ENCODE measurements at regions not wholly inside any gene's neighbourhood (a gene's known extent, or its start where the extent isn't known, plus 50 kb on each side); places are given as distances from the start of the nearest gene placed in this dataset.

DNA sequence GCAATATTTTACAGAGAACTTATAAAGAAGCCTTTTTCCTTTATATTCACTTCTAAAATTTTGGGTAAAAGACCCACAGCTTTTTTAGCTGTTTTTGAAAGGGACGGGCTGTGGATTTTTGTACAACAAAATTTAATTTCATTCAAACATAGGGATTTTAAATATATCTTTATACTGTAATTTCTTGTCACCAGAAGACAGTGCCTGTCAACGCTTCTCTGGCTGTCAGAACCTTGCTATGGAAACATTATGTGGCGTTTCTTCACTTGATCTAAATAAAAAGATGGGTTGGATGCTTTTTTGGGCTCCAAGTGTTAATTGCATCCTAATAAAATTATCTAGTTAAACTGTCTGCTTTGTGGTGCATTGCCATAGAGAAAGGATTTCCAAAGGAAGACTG is 635.6 kb upstream of the ALCAM start:
- no peak for DNase-seq

DNA sequence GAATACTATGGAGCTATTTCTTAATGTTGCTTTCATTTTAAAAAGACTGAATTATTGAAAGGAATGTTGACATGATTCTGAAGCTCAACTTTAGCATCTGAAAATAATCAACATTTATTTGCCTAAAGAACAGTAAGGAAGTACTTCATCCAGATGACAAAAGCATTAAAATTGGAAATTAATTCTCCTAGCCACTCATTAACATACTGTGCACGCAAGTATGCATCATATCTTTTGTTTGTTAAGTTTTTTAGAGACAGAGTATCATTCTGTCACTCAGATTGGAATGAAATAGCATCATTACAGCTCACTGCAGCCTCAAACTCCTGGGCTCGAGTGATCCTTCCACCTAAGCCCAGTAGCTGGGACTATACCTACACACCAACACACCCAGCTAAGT is 632.1 kb upstream of the ALCAM start:
- DNase-seq = no peak

DNA sequence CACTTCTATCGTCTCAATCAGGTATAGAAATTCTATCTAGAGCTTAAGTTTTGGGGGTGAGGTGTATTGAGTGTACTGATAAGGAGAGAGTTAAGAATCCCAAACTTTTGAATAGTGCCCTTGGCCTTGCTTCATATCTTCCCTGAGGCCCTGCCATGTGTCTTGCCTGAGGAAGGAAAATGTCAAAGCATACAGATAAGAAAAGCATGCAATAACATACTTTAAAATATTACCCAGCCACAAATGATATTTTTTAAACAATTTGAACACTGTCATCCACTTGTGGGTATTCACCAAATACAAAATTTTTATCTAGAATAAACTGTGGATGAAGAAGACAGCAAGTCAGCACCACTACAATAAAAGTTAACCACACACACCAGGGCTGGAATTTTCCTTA is 631.0 kb upstream of the ALCAM start:
- no peak for DNase-seq

DNA sequence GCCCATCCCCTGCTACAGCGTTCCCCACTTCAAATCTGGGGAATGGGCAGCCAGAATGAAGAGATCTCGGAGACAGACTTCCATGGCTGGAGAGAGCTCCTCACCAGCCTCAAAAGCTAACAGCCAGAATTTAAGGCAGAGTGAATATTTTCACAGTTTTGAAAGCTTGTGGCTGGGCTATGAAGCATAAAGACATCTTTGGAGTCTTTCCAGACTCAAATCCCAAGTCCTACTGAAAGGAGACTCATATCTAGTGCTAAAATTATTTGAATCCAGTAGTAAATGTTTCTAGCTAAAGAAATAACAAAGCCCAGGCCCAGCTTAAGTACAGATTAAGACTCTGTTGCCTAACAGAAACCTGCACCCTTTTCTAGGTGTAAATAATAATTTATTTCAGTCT is 628.4 kb upstream of the ALCAM start:
- DNase-seq = no peak

DNA sequence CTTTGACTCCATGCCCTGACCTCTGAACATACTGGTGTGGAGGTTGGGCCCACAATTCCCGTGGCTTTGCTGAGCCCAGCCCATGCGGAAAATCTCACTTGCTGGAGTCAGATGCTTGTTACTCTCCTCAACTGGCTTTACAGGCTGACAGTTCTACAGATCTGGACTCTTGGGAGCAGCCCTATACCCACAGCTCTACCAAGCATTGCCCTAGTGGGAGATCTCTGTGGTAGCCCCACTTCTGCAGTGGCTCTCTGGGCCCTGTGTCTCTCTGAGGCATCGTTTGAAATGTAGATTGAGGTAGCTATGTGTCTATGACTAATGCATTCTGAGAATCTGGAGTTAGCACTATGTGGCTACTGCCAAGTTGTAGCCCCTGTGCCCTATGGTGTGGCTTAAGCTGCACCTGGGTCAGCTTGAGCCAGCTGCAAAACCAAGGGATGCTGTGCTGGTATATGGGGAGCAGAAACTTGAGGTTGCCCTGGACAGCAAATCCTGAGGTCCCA is 625.8 kb upstream of the ALCAM start:
- no peak for DNase-seq

DNA sequence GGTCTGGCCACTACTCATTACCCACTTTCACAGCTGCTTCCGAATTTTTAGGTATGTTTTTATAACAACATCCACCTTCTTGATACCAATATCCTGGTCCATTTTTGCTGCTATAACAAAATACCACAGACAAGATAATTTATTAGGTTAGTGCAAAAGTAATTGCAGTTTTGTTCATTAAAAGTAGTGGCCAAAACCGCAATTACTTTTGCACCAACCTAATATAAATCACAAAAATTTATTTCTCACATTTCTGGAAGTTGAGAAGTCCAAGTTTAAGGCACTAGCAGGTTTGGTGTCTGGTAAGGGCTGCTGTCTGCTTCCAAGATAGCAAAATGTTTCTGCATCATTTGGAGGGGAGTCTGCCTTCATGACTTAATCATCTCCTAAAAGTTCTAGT is 624.7 kb upstream of the ALCAM start:
- no peak for DNase-seq

DNA sequence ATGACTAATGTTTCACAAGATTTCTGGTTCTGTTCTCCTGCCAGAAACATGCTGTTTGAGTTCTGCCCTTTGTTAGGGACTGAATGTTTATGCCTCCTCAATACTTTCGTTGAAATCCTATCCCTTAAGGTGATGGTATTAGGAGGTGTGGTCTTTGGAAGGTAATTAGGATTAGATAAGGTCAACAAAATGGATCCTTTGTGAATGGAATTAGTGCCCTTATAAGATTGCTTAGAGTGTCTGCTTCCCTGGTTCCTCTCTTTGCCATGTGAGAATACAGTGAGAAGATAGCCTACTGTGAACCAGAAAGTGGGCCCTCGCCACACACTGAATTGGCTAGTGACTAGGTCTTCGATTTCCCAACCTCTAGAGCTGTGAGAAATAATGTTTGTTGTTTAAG is 621.4 kb upstream of the ALCAM start:
- DNase-seq = no peak

DNA sequence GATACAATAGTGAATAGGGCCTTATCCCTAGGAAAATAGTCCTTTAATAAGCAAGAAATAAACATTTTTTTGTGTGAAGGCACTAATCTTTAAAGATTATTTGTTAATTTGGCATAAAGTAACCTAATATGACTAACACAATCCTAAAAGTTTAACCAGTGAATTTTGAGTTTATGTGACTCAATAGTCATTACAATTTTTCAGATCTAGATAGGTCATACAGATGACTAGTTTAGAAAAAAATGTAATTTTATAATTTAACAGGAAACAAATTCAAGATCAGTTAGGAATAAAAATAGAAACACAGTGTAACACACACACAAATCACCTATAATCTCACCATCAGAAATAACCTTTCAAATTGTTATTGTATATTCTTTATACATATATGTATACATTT is 620.7 kb upstream of the ALCAM start:
- no peak for DNase-seq

DNA sequence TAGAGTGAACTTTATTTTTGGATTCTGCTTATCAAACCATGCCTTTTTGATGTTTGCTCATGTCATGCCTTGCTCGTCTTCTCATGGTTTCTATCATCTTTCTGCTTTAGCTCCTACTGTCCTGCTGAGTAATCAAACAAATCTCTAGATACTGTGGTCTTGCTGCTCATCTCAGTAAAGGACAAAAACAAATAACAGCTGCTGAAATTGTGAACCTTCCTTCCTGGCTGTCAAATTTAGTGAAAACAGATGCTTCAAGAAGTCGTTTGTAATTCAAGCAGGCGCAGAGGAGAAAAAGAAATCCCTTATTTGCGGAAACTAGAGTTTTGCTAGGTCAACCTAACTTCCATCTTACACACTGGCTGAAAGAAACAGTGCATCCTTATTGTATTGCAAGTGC is 616.1 kb upstream of the ALCAM start:
- DNase-seq = no peak

DNA sequence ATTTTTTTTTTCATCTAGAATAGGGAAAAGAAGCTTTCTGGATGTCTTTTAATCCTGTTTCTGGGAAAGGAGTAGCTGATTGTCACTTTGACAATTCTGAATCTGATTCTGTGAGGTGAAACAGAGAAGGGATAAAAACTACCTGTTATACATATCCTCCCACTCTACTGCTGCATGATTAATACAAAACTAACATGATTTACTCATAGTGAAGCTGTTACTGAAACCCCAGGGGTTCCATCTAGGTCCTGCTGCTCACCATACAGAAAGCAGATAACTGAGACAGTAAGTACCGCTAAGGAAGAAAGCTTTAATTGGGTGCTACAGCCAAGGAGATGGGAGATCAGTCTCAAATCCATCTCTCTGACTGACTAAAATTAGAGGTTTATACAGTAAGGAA is 610.9 kb upstream of the ALCAM start:
- no peak for DNase-seq

DNA sequence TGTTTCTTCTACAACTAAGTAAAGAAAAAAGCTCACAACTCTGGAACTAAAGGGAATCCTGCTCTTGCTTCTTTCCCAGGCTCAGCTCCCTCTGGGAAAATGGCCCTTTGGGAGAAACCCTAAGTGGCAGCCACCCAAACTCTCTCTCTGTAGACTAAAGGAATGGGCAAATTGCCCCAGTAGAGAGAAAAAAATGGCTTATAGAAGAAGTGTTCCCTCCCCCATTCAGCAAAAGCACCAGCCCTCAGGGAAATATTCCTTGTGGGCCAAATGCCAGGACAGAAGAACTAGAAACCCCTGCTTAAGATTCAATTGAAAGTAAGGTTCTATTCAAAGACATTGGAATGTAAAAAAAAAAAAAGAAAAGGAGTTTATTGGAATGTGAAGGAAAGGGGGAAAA is 603.7 kb upstream of the ALCAM start:
- no peak for DNase-seq

DNA sequence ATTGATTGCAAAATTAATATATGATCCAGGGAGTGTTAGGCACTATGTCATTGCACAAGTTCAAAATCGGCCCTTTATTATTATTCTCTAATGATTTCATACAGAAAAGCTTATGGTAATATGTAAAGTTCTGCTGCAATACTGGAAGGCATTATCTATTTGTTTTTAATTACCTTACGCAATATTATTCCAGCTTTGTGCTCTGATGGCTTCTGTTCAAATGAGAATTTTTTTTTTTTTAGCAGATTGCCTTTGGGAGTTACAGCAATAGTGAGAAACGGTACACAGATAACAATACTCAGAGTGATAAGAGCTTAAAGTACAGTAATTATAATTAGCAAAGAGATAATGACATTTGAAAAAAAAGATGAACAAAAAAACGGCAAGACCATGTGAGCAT is 602.2 kb upstream of the ALCAM start:
- no peak for DNase-seq

DNA sequence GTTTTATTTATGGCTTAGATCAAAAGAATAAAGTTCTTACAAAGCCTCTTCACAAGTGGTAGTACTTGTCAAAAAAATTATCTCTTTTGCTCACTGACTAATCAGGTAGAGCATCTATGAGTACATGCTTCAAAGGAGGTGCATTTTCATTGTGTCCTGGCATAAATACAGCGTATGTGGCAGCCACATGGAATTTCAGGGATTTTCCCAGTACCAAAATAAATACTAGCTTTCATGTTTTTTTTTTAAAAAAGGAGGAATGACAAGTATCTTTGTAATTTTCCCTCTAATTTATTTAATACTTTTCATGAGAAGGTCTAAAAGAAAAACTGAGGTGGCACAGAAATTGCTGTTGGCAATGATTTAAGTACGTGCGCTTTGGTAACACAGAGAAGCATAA is 597.8 kb upstream of the ALCAM start:
- no peak for DNase-seq

DNA sequence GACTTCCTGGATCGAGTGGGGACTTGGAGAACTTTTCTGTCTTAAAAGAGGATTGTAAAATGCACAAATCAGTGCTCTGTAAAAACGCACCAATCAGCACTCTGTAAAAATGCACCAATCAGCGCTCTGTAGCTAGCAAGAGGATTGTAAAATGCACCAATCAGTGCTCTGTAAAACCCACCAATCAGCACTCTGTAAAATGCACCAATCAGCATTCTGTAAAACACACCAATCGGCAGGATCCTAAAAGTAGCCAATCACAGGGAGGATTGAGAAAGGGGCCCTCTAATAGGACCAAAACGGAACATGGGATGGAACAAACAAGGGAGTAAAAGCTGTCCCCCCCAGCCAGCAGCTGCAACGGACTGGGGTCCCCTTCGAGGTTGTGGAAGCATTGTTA is 587.4 kb upstream of the ALCAM start:
- DNase-seq = no peak

DNA sequence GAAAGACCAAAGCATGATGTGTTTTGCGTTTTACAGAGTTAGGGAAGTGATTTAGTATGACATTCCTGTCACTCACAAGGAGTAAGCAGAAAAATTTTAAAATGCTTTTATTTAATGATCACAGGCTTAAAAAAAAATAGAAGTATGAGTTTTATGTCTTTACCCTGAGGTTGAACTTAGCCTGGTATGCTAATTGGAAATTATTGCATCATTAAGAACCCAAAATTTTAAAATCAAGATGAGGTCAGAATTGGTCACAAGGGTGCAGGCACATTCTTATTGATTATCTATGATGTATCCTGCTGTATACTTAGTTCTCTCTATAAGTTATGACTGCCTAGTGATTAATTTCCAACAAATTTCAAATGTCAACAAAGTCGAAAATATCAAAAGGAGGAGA is 585.6 kb upstream of the ALCAM start:
- DNase-seq = no peak

DNA sequence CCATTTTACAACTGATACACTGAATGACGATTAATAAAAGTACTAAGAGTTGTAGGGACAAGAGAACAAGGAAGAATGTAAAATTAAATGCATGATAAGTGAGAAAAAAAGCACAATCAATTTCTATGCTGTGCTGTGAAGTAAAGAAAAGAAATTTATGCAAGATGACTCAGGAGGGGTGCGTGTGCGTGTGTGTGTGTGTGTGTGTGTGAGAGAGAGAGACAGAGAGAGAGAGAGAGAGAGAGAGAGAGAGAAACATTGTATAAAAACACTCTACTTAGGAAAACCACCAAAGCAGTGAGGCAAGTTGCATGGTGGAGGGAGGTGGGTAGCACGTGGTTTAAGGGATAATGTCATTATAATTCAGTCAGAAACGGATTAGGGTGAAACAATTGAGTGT is 580.8 kb upstream of the ALCAM start:
- no peak for DNase-seq

DNA sequence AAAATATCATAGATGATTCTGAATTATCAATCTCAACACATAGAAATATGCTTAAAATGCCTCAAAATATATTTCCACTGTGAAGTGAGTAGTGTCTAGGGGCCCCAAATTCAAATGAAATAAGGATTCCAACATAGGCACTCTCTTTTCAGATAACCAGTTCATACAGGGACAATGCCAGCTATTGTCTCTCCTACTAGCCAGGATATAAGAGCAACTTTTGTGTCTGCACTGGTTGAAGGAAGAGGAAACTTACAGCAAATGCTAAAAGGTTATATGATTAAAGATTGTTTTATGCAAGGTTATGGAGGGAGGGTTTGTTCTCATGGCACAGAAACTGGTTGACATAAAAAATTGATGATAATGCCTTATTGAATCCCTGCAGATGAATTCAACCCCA is 579.4 kb upstream of the ALCAM start:
- DNase-seq = no peak

DNA sequence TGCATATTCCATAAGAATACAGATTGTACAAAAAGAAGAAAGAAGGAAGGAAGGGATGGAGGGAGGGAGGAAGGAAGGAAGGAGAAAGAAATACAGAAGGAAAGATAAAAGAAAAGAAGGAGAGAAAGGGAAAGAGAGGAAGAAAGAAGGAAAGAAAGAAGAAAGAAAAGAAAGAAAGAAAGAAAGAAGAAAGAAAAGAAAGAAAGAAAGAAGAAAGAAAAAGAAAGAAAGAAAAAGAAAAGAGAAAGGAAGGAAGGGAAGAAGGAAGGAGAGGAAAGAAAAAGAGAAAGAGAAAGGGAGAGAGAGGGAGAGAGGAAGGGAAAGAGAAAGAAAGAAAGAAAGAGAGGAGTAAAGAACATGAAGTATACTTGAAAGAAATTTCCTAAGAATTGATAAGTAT is 577.9 kb upstream of the ALCAM start:
- DNase-seq = no peak

DNA sequence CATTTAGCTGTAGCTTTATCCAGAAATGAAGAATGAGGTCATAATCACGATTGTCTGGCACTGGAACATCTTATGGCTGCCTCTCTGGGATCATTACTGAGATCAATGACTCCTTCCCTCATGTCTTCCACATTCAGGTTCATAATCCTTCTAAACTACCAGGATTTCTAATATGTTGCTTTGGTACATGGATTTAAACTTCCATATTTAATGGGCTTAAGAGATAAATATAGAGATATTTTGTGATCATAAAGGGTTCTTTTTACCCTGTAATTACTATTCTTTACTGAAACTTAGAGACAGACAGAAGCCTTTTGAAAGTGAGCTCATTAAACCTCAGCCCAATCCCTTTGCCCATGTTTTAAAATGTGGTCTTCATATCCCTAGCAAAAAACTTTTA is 575.4 kb upstream of the ALCAM start:
- DNase-seq = no peak

DNA sequence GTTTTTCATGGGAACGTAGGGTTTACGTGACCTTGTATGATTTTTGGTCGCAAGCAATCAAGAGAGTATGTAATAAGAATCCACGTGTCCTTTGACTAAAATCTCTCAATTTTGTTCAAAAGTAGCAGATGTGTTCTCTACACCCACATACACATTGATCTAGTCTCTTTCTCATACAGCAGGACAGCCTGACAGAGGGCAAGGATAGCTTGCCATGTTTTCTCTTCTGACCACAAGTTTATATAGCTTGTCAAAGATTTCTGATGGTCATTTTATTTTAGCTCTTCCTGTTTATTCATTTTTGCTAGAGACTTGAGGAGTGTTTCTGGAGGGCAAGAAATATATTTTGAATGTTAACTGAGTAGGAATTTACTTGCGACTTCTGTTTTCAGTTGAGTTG is 570.2 kb upstream of the ALCAM start:
- DNase-seq = no peak

DNA sequence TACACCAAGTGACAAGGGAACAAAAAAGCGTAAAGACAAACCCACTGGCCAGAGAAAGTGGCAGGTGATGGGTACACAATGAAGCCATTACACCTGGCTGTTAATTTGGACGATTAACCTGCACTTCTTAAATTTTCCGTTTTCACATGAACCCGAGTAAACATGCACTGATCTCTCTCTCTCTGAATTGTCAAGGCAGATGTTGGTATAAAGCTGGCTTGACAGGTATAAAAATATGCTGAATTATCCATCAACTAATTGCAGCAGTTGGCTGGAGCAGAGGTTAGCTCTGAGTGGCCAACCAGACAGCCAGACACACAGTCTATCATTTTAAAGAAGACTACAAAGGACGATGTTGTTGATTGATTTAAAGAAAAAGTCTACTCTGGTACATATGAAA is 561.7 kb upstream of the ALCAM start:
- peak; percentile 53 for DNase-seq

DNA sequence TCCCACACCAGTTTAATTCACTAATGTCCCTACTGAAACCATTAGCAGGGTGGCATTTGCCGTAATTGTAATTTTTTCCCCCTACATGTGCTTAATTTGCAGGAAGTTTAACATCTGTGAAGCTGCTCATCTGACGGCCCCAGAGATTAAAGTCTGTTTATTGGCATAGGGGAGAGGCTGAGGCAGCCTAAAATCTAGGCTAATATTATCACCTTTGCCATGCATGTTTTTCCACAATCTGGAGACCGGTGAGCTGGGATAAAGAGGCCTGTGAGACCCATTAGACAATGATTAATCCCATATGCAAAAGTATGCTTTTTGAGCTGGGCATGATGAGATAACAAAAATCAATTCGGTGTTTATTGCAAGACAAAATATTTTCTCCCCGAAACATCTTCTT is 561.2 kb upstream of the ALCAM start:
- DNase-seq = no peak

DNA sequence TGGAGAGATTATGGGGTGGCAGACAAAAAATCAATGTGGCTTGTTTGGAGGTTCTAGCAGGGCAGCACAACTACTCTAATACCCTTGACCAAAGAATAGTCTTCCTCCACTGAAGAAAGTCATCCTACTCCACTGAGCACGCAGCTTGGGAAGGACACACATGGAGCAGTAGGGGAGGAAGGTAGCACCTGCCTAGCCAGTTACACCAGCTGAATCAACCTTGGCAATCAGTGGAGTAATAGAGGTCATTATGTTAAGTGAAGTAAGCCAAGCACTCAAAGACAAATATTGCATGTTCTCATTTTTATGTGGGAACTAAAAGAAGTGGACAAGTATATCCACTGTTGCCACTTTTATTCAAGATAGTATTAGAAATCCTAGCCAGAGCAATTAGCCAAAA is 555.8 kb upstream of the ALCAM start:
- no peak for DNase-seq

DNA sequence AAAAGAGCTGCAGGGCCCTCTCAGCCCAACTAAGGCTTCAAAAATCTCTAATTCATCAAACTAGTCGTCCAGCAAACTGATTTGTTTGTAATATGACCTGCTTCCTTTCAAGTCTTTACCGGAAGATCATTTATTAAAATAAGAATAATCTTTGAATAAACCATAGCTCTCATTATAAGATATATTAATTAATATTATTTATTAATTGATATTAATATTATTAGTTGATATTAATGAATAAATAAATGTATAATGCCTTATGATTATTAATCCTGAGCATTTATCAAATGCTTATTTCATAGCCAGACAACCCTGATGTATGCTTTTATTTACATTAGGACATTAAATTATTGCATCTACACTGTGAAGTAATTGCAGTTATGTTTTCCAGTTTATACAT is 550.7 kb upstream of the ALCAM start:
- DNase-seq = no peak

DNA sequence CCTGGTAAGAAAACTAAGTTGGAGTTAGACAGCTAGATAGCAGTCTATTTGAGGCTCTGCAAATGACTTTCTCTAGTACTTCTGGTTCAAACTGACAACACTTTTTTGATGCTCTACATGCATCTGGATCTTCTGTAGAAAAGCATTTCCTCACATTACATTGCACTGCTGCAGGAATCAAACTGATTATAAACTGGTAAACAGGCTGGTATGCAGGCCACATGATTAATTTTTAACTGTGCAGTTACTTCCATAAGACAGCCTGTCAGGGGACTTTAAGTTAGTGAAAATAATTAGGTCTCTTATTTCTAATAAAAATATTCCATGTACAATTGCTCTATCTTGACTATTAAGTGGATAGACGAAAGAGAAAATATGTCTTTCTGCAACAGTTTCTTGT is 550.0 kb upstream of the ALCAM start:
- no peak for DNase-seq

DNA sequence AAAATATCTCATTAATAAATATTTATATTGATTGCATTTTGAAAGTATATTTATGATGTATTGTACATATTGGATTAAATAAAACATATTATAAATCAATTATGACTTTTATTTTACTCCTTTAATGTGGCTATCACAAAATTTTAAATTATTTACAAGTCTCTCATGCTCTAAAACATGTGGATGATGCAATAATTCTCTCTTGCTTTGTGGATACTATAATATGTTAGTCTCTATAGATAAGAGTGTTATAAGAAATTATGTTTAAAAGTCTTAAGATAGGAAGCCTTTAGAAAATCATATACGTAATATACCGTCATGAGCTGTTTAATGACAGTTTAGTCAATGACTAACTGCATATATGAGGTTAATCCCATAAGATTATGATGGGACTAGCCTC is 547.4 kb upstream of the ALCAM start:
- DNase-seq = no peak
